NCI-H1694 (cell line): ENCODE measurements at regions not wholly inside any gene's neighbourhood (a gene's known extent, or its start where the extent isn't known, plus 50 kb on each side); places are given as distances from the start of the nearest gene placed in this dataset.
"Not testable (repeated sequence)": the region's sequence is repeated elsewhere in the genome, so short reads cannot be mapped to it uniquely, and the experiment has no call there.

ENCODE experiments used
- DNase-seq: peaks from one replicate; lab custom pipeline; 2025; lab: John Stamatoyannopoulos, UW

GRCh38 chr11:87539596-87539995 lies 501.9 kb downstream of the TMEM135 start:
- no peak for DNase-seq

- no peak for DNase-seq
Measured at GRCh38 chr11:87536565-87536964, 498.8 kb downstream of the TMEM135 start.

- no peak for DNase-seq
Measured at GRCh38 chr11:87536016-87536415, 498.3 kb downstream of the TMEM135 start.

- DNase-seq, result no peak
Measured at GRCh38 chr11:87535513-87535912, 497.8 kb downstream of the TMEM135 start.

- not testable (repeated sequence) for DNase-seq
Measured at GRCh38 chr11:87531835-87532234, 494.1 kb downstream of the TMEM135 start.

GRCh38 chr11:87529486-87529885 lies 491.8 kb downstream of the TMEM135 start:
- no peak for DNase-seq

GRCh38 chr11:87528752-87529151 lies 491.0 kb downstream of the TMEM135 start:
- DNase-seq, result no peak

GRCh38 chr11:87523276-87523675 lies 485.5 kb downstream of the TMEM135 start:
- DNase-seq, result no peak

GRCh38 chr11:87518266-87518665 lies 480.5 kb downstream of the TMEM135 start:
- no peak for DNase-seq

GRCh38 chr11:87517351-87517750 lies 479.6 kb downstream of the TMEM135 start:
- no peak for DNase-seq

- DNase-seq, result not testable (repeated sequence)
Measured at GRCh38 chr11:87507722-87508121, 470.0 kb downstream of the TMEM135 start.

- DNase-seq, result not testable (repeated sequence)
Measured at GRCh38 chr11:87506946-87507345, 469.2 kb downstream of the TMEM135 start.

- no peak for DNase-seq
Measured at GRCh38 chr11:87501388-87501787, 463.7 kb downstream of the TMEM135 start.

GRCh38 chr11:87494936-87495335 lies 457.2 kb downstream of the TMEM135 start:
- not testable (repeated sequence) for DNase-seq

- DNase-seq, result not testable (repeated sequence)
Measured at GRCh38 chr11:87494026-87494425, 456.3 kb downstream of the TMEM135 start.

GRCh38 chr11:87493516-87493915 lies 455.8 kb downstream of the TMEM135 start:
- no peak for DNase-seq

- DNase-seq, result no peak
Measured at GRCh38 chr11:87491381-87491780, 453.6 kb downstream of the TMEM135 start.

- DNase-seq, result no peak
Measured at GRCh38 chr11:87490671-87491070, 452.9 kb downstream of the TMEM135 start.

- no peak for DNase-seq
Measured at GRCh38 chr11:87484566-87484965, 446.8 kb downstream of the TMEM135 start.

- DNase-seq, result no peak
Measured at GRCh38 chr11:87477321-87477720, 439.6 kb downstream of the TMEM135 start.

- no peak for DNase-seq
Measured at GRCh38 chr11:87473174-87473573, 435.4 kb downstream of the TMEM135 start.

- DNase-seq, result no peak
Measured at GRCh38 chr11:87466223-87466622, 428.5 kb downstream of the TMEM135 start.

GRCh38 chr11:87465716-87466115 lies 428.0 kb downstream of the TMEM135 start:
- no peak for DNase-seq

- DNase-seq, result peak; percentile 7
Measured at GRCh38 chr11:87463486-87464102, 425.9 kb downstream of the TMEM135 start.
